HG03521 (cell line): ENCODE measurements at regions not wholly inside any gene's neighbourhood (a gene's known extent, or its start where the extent isn't known, plus 50 kb on each side); places are given as distances from the start of the nearest gene placed in this dataset.

Source experiments
- ATAC-seq: cut with Tn5 transposase; IDR thresholded peaks from one replicate; pipeline ENCODE4 v1.9.1; 2021; ENCODE audit warnings: mild to moderate bottlenecking, moderate library complexity; ENCODE audit not compliant: unreplicated experiment

- ATAC-seq = no peak
Measured at GRCh38 chr5:67434466-67434865, 237.9 kb upstream of the CD180 start.

- ATAC-seq = no peak
Measured at GRCh38 chr5:67432606-67433005, 236.0 kb upstream of the CD180 start.

GRCh38 chr5:67431191-67431590, 234.6 kb upstream of the CD180 start:
- no peak for ATAC-seq

- no peak for ATAC-seq
Measured at GRCh38 chr5:67427850-67428298, 231.3 kb upstream of the CD180 start.

DNA sequence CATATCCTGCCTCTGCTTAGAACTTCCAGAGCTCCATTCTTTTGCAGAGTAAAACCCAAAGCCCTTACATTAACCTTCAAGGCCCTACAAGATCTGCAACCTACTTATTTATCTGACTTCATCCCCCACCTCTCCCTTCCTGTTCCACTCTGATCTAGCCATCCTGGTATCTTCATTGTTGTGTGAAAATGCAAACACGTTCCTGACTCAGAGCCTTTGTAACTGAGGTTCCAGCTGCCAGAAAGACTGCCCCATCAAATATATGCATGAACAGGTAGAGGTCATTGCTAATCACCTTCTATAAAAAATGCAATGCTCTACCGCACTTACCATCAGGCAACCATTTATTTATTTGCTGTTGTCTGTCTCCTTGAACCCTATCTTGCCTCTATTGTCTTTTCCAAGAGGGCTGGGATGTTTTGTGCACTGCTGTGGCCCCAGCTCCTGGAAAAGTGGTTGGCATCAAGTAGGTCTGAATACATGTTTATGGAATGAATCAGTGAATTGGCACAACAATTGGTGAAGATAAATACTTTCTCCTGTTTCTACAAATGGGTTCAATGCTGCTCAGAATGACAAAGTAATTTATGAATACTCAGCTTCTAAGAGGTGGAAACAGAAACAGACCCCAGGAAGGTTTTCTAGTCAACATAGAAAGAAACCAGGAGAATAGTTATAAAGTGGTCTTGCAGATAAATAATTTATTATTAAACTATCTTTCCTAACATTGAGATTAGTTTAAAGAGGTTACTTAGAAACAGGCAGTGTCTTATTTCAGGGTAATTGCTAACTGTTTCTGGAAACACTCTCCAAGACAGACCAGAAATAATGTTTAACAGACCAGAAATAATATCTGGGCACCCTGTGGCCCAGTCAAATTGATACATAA, 230.6 kb upstream of the CD180 start:
- no peak for ATAC-seq

DNA sequence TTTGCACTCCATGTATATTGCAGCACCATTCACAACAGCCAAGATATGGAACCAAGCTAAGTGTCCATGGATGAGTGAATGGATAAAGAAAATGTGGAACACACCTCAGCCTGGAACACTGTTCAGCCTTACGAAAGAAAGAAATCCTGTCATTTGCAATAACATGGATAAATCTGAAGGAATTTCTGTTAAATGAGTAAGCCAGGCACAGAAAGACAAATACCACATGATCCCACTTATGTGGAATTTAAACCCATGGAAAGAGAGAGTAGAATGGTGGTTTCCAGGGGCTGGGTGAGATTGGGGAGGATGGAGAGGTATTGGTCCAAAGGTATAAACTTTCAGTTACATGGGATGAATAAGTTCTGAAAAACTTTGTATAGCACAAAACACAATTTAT, 228.9 kb upstream of the CD180 start:
- ATAC-seq = no peak

DNA sequence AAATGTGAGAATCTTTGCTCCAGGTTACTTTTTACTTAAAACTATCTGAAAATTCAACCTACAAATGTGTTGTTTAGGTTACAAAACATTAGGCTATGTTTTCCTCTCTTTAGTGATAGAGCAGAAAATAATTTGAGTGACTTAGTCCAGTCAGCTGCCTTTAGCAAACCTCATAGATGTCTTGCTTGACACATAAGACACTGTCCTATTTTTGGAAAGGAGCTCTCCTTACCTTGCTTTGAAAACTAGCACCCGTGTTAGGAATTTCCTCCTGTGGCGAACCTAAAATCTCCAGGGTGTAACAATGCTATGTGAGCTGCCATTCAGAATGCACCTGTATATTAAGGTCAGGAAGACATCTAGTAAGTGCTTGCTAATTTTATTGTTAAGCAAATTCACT, 221.2 kb upstream of the CD180 start:
- ATAC-seq = no peak

DNA sequence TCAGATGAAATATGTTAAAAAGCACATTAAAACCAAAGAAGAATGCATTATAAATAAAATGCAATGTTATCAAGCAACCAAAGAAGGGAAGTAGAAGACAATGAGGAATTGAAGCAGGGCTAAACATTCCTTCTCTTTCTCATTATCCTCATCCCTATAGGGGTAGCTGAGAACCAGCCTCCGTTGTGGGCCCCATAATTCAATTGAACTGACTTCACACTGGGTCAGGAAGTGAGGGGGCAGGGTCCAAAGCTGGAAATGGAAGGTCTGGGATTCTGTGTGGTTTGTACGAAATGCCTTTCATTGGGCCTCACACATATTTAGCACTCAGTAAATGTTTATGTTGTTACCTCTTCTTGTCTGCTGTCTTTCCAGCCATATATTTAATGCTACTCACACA, 220.4 kb upstream of the CD180 start:
- no peak for ATAC-seq

GRCh38 chr5:67416133-67416937, 219.7 kb upstream of the CD180 start:
- no peak for ATAC-seq

DNA sequence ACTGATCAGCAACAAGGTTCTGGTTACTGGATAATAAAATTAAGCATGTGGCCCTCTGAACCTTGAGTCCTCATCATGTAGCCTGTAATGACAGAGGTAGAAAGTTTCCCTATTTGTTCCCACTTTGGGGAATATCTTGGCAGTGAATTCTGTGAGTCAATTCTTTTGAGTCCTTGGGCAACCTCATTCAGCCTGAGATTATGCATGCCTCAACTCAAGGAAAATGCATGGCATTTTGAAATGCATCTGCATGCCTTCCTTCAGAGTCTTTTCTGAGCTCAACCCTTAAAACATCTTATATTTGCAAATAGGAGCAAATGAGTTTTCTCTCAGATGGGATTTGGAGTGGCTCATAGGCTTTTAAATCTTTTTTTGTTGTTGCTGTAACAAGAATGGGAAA, 218.1 kb upstream of the CD180 start:
- ATAC-seq = no peak

GRCh38 chr5:67413721-67414120, 217.1 kb upstream of the CD180 start:
- no peak for ATAC-seq

GRCh38 chr5:67409126-67409777, 212.7 kb upstream of the CD180 start:
- no peak for ATAC-seq

DNA sequence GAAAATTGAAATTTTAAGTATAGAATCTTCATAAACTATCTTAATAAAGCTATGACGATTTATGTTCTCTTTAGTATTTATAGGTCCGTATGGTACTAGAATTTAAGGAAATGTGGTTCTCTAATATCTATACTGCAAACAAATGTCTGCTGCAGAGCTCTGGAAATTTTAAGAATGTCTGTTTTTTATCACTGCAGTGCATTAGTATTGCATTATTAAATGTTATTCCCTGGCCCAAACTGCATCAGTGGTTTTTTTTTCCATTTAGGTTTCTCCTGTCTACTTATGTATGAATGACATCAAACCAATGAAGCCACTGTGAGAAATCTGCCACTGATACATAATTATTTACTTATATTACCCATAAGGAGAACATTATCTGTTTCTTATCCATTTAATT, 211.4 kb upstream of the CD180 start:
- ATAC-seq = no peak

- no peak for ATAC-seq
Measured at GRCh38 chr5:67405755-67406154, 209.2 kb upstream of the CD180 start.

DNA sequence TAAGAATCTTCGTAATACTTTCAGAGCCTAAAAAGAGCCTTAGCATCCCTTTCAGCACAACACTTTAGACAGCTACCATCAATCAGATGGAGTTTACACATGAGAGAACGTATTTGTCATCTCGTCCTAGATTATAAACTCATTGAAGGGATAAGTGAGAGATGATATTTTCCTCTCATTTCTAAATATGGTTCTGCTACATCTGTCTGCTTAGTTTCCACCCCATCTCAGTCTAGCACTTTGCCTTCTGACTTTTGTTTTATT, 208.4 kb upstream of the CD180 start:
- no peak for ATAC-seq

DNA sequence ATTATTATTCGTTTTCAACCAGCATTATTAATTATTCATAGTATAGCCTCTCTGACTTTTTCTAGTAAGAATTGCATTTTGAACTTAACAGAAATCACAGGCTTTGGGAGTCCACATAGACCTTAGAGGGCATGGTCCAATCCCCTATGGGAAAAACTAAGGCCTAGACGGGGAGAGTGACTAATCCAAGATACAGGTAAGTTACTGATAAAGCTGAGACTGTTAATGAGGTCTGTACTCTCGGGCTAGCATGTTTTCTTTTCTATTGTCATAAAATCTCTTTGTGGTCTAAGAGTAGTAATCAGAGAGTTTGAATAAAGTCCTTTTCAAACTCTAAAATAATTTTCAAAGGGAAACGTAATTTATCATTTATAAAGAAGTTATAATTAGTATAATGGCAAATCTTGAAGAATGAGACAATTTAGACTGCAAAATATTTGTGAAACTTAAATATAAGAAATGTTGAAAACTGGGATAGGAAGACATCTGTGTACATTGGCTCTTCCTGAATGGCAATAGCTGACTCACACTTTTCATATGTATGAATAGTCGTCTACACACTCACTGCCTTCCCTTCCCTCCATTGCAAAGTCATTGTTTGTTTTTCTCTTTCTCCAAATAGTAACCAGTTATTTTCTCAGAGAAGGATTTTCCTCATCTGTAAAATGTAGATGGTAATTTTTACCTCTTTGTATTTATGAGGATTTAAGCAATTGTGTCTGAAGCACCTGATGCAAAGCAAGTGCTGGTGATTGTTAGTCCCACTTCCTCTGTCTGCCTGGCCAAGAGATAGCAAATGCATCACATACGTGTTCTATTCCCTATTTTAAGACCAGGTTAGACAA, 207.9 kb upstream of the CD180 start:
- ATAC-seq = no peak

GRCh38 chr5:67402526-67402925, 205.9 kb upstream of the CD180 start:
- no peak for ATAC-seq

GRCh38 chr5:67401172-67401571, 204.6 kb upstream of the CD180 start:
- no peak for ATAC-seq

GRCh38 chr5:67400752-67401151, 204.2 kb upstream of the CD180 start:
- no peak for ATAC-seq

DNA sequence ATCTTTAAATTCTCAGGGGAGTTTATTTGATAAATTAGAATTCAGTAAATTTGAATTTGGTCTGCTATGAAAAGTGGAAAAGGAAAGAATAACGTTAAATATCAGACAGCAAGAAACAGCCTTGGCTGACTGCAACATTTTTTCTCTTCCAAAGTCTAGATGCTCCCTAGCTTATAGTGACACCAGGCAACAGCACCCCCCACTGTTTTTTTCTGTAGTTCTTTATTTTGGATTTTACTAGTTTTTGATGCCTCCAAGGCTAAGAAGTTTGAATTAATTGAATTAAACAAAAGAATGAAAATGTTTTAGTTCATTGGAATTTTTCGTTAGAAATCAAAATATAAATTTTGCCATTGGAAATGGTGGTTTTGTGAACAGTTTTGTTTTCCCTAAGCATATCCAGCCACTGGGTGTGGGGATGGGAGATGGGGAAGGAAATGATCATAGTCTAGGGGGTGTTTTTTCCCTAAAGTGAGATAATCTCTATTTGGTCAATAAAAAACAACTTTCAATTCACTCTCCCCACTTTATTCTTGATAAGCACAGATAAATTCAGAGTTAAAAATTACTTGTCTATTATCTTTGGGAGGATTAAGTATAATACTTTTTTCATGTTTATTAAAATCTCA, 199.3 kb upstream of the CD180 start:
- no peak for ATAC-seq
